ENCODE measurements at regions not wholly inside any gene's neighbourhood (a gene's known extent, or its start where the extent isn't known, plus 50 kb on each side); places are given as distances from the start of the nearest gene placed in this dataset.
"Not testable (repeated sequence)": the region's sequence is repeated elsewhere in the genome, so short reads cannot be mapped to it uniquely, and the experiment has no call there.

GRCh38 chr1:273772-274171 is 177.7 kb downstream of the OR4F29 start:
- in situ Hi-C loops (cut with HindIII; ENCODE audit: low pct_ligation_motif_present, low pct_unique_long_range_greater_than_20kb, low sequenced_read_pairs), result not testable (repeated sequence)

GRCh38 chr1:267815-268214 is 183.7 kb downstream of the OR4F29 start:
- peak; percentile 65 for DNase-seq
- in situ Hi-C loops (cut with HindIII; ENCODE audit: low pct_ligation_motif_present, low pct_unique_long_range_greater_than_20kb, low sequenced_read_pairs), result not testable (repeated sequence)

More at GRCh38 chr1:273772-274171, 177.7 kb downstream of the OR4F29 start:
- DNase-seq, result not testable (repeated sequence)
